DMS114 treated with DMSO at 0.1 percent for 48 hours (cell line): ENCODE measurements at regions not wholly inside any gene's neighbourhood (a gene's known extent, or its start where the extent isn't known, plus 50 kb on each side); places are given as distances from the start of the nearest gene placed in this dataset.
"Not testable (repeated sequence)": the region's sequence is repeated elsewhere in the genome, so short reads cannot be mapped to it uniquely, and the experiment has no call there.

Experiments used
- DNase-seq: peaks from one replicate; lab custom pipeline; 2025; ENCODE audit not compliant: unreplicated experiment; lab: John Stamatoyannopoulos, UW

DNA sequence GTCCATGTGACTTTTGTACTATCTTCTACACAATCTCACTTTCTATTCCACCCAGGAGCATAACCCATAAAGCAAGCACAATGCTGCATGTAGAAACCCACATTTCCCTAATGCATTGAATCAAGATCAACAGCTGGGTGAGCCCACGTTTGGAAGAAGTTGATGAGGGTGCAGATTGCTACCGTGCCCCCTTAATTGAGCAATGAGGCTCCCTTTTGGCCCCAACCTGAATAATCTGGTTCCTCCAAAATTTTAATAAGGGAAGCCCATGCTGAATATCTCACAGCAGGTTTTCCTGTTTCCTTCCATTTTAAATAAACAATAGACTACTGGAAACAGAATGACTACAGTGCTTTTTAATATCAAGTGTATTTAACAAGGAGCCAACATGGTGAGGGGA, 403.6 kb upstream of the SGCG start:
- no peak for DNase-seq

- no peak for DNase-seq
These were observed 391.7 kb upstream of the SGCG start for GRCh38 chr13:22789027-22789593.

DNA sequence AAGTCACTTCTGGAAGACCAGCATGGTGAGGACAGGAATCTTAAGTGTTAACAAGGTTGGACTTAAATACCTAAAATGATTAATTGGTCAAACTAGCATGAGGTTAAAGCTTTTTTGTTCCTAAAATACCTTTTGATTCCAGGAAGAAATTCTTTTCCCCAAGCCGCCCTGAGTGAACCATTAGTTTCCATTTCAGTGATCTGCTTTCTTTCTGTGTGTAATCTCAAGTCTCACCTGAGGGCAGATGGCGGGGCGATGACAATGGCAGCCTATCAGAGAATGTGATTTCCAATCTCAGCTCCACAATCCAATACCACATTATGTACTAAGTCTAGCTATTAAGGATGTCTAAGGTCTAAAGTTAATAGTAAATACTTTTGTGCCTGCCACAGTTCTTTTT, 390.9 kb upstream of the SGCG start:
- no peak for DNase-seq

DNA sequence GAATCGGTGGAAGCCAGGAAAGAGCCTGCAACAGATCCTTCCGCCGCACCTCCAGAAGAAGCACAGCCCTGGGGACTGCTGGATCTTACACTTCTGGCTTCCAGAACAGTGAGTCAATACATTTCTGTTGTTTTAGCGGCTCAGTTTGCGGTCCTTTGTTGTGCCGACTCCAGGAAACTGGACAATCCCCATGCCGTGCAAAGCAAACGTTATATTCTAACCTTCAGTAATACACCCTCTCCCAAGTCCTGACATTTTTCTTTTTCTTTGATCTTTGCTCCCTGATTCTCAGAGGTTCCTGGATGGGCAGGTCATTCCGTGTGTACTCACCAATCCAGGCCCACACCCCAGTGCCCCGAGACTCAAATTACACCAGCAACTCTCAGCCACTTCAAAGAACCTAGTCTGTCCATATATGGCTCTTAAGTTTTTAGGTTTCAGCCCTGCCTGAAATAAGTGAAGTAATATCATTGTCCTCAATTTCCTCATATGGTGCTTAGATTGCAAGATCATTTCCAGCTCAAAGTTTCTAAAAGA, 387.1 kb upstream of the SGCG start:
- DNase-seq: no peak

GRCh38 chr13:22800526-22801401, 380.0 kb upstream of the SGCG start:
- DNase-seq: no peak

DNA sequence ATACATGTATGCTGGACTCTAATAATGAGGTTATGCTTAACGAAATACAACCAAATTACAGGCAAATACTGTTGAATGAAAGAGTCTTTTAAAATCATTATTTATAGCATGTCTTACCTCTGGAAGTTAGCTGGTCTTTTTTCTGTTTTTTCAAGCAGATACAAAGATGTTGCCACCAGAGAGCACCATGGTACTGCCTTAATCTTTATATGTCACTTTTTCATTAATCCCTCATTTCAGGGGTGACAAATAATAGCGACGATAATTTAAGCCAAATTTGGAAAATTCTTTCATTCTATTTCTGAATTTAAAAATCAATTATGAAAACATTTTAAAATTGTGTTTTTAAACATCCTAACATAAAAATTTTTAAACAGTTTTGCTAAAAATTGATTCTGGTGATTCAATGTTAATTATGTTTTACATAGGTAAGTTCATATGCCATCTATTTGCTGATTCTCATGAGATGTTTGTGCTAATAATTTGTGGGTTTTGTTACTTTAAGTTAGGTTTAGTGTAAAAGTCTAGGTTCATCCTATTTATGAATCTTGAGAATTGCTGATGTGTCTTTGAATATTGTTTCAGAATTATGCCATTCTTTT, 379.3 kb upstream of the SGCG start:
- peak; percentile 11 for DNase-seq

GRCh38 chr13:22812793-22813192, 368.0 kb upstream of the SGCG start:
- no peak for DNase-seq

GRCh38 chr13:22813531-22814377, 367.0 kb upstream of the SGCG start:
- not testable (repeated sequence) for DNase-seq

DNA sequence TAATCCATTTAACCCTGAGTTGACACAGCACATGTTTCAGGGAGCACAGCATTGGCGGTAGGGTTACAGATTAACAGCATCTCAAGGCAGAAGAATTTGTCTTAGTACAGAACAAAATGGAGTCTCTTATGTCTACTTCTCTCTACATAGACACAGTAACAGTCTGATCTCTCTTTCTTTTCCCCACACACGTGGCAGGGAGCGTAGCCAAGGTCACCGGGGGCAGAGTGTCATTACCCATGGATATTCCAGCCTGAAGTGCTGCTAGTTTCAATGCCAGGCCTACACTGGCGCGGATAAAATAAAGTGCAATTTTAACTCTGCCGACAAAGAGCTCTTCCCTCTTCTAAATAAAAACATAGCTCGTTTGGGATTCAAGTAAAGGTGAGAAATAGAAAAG, 366.3 kb upstream of the SGCG start:
- DNase-seq: not testable (repeated sequence)

DNA sequence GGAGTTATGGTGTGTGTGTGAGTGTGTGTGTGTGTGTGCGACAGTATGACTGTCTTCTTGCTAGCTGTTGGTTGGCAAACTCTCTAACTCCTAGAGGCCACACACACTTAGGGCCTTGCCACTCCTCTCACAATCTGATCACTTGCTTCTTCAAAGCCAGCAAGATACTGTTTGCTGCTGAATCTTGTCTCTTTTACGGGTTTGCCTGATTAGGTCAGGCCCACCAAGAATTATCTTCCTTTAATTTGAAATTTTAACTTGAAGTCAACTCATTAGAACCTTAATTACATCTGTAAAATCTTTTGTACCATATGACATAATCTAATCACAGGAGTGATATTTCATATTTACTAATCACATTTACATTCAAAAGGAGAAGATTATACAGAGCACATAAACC, 359.2 kb upstream of the SGCG start:
- no peak for DNase-seq

GRCh38 chr13:22825186-22825585, 355.6 kb upstream of the SGCG start:
- DNase-seq: no peak

GRCh38 chr13:22828081-22828480, 352.7 kb upstream of the SGCG start:
- no peak for DNase-seq

DNA sequence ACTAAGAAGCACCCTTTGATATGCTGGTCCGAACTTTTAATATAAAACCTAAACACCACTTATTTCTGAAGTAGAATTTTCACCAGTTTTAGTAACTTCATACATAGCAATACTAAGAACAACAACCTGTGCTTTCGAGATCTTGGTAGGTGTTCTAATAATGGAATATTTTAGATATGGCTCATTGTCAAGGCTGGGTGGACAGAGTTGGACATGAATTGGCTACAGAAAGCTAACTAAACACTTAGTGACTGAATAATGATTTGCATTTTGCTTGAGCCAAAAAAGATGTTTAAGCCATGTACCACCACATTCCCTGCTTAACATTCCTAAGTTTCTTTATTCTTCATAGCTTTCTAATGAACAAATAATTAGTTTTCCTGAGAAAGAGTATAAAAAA, 344.3 kb upstream of the SGCG start:
- DNase-seq: no peak

DNA sequence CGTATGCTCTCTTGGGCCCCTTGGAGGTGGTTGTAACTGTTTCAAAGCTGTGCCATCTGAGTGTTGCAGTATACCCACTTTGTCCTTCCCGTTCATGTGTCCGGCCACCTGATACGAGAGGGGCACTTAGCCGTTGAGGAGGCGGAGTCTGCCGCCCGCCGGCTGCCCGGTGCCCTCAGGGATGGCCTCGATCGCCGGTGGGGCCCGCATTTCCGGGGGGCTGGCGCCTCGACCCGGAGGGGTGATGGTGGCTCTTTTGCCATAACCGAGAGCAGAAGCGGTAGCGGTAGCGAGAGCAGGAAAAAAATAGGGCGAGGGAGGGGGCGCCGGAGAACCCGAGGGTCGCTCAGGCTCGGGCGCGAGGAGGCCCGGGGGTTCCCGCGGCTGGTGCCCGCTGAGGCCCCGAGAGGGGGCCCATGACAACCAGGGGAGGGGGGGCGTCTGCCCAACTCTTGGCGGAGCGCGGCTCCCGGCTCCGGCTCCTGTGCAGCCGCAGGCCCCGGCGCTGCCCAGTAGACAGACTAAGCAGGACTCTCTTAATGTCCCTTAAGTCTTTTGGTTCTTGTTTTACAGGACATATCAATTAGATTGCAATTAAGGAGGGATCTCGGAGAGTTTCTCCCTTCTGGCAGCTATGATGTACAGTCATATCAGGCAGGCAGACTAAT, 342.7 kb upstream of the SGCG start:
- no peak for DNase-seq

DNA sequence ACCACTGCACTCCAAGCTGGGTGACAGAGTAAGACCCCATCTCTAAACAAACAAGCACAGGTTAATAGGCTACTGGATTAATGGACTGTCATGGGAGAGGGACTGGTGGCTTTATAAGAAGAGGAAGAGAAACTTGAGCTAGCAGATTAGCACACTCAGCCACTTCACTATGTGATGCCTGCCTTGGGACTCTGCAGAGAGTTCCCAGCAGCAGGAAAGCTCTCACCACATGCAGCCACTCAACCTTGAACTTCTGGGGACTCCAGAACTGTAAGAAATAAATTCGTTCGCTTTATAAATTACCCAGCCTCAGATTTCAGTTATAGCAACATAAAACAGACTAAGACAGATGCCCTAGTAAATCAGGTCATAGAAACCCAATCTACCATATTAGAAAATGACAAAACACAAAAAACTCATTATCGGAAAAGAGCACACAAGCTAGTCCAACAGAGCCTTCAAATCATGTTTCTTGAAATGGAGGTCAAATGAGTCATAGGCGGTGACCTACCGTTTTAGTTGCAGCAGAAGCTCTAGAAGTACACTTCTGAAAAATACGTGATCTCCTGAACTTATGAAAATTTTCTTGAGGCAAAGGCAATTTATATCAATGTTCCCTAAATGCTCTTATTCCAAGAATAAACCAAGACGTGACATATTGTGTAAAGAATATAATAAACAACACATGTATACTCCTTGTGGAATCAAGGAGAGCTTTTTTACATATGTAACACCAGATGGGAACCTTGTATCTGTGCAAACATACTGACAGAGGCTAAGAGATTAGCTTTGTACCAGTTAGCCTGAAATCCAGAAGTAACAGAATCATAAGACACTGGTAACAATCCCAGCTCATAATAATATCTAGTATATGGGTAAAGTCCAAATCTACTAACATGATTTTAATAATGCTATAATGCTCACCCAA, 340.9 kb upstream of the SGCG start:
- DNase-seq: no peak

DNA sequence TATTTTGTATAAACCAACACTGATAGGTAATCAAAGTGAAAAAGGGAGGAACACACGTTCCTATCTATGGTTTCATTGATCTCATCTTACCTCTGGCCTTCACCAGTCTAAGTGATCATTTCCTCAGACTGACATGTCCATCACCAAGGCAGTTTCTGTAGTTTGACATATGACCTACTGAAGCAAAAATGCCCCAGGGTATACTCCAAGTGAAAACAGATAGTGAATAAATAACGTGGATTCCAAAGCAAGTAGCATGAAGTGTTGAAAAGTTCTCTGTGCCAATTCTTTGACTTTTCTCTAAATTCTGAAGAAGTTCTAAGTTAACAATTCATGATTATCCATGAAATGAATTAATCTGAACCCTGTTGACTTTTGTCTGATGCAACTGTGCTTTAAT, 334.2 kb upstream of the SGCG start:
- DNase-seq: no peak

DNA sequence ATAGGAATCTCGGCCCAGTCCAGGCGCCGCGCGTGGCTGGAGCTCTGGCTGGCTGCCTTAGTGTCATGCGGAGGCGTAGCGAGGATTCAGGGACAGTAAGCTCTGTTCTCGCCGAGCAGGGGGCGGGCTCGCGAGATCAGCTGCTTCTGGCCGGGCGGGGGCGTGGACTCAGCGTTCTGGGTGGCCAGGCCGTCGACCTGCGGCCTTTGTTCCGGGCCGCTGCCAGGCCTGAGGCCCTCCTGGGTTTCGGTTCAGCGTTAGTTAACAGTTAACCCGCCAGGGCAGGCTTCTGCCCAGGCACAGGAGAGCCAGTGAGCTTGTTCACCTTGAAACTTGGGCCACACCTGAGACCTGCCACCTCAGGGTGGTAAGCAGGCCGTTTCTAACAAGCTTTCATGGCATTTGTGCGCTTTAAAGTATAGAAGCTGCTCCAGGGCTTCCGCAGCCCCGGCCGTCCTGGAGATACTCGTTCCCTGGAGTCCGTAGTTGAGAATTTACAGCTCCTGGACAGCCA, 332.2 kb upstream of the SGCG start:
- no peak for DNase-seq

DNA sequence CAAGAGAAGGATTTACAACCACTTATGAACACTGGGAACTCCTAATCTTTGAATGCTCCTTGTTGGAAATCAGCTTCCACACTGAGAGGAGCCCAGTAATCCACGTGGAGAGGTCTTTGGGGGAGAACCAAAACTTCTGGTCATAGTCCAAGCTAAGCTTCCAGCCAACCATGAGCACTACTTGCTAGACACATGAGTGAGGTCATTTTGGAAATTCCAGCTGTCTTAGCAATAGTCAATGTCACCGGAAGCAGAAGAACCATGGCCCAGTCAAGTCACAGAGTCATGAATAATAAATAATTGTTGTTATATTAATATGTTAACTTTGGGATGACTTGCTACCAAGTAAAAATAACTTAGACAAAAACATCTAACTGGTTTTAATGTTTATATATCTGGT, 324.9 kb upstream of the SGCG start:
- DNase-seq: no peak

- not testable (repeated sequence) for DNase-seq
These were observed 321.8 kb upstream of the SGCG start for GRCh38 chr13:22858980-22859379.
